Astrocyte (in vitro differentiated cells and primary cell): ENCODE measurements at regions not wholly inside any gene's neighbourhood (a gene's known extent, or its start where the extent isn't known, plus 50 kb on each side); places are given as distances from the start of the nearest gene placed in this dataset.

ENCODE experiments used
- DNase-seq: peaks from one replicate; pipeline ENCODE4 v3.0.0-alpha.2; 2010; ENCODE audit warnings: low read depth
- FAIRE-seq: peaks from 2 replicates; lab custom pipeline; 2011; peaks lifted over from hg19 to GRCh38; lab: Jason Lieb, UNC
- H2AFZ ChIP-seq: 2 replicates; pipeline ENCODE4 v1.6.0; 2012; ENCODE audit warnings: low read depth, low read length, inconsistent platforms
- H3K27ac ChIP-seq: 2 replicates; pipeline ENCODE4 v1.5.1; 2011; ENCODE audit warnings: low read depth, low read length, inconsistent platforms
- H3K27me3 ChIP-seq: 2 replicates; pipeline ENCODE4 v1.6.0; 2011; ENCODE audit warnings: low read length, inconsistent platforms; ENCODE audit not compliant: insufficient read depth
- H3K36me3 ChIP-seq: 2 replicates; pipeline ENCODE4 v1.5.1; 2011; ENCODE audit warnings: low read length, inconsistent platforms; ENCODE audit not compliant: insufficient read depth
- H3K4me1 ChIP-seq: 2 replicates; pipeline ENCODE4 v1.5.1; 2011; ENCODE audit warnings: low read length, inconsistent platforms; ENCODE audit not compliant: insufficient read depth
- H3K4me2 ChIP-seq: 2 replicates; pipeline ENCODE4 v1.6.0; 2012; ENCODE audit warnings: low read length, inconsistent platforms
- H3K4me3 ChIP-seq: 2 replicates; pipeline ENCODE4 v1.5.1; 2011; ENCODE audit warnings: low read depth, mild to moderate bottlenecking, low read length, inconsistent platforms; ENCODE audit not compliant: insufficient read depth
- H3K79me2 ChIP-seq: 2 replicates; pipeline ENCODE4 v1.6.0; 2012; ENCODE audit warnings: mild to moderate bottlenecking, low read length, inconsistent platforms; ENCODE audit not compliant: insufficient read depth
- H3K9ac ChIP-seq: 2 replicates; pipeline ENCODE4 v1.6.0; 2012; ENCODE audit warnings: mild to moderate bottlenecking, low read length, inconsistent platforms
- H3K9me3 ChIP-seq: 2 replicates; pipeline ENCODE4 v1.5.1; 2012; ENCODE audit warnings: low read depth, mild to moderate bottlenecking, low read length, inconsistent platforms; ENCODE audit not compliant: insufficient read depth
- H4K20me1 ChIP-seq: 2 replicates; pipeline ENCODE4 v1.6.0; 2012; ENCODE audit warnings: low read length, inconsistent platforms; ENCODE audit not compliant: insufficient read depth
- H3K27ac Mint-ChIP-seq: one replicate; pipeline ENCODE4 v1.8.0; 2021; ENCODE audit warnings: mild to moderate bottlenecking, mixed read lengths; ENCODE audit not compliant: unreplicated experiment
- H3K27me3 Mint-ChIP-seq: one replicate; pipeline ENCODE4 v1.8.0; 2021; ENCODE audit warnings: low read depth, mixed read lengths; ENCODE audit not compliant: unreplicated experiment
- H3K36me3 Mint-ChIP-seq: one replicate; pipeline ENCODE4 v1.8.0; 2021; ENCODE audit warnings: low read depth, mixed read lengths; ENCODE audit not compliant: unreplicated experiment
- H3K4me1 Mint-ChIP-seq: one replicate; pipeline ENCODE4 v1.8.0; 2021; ENCODE audit warnings: low read depth, mixed read lengths; ENCODE audit not compliant: unreplicated experiment
- H3K4me3 Mint-ChIP-seq: one replicate; pipeline ENCODE4 v1.8.0; 2021; ENCODE audit warnings: mild to moderate bottlenecking, moderate library complexity, mixed read lengths; ENCODE audit not compliant: unreplicated experiment
- H3K9me3 Mint-ChIP-seq: one replicate; pipeline ENCODE4 v1.8.0; 2021; ENCODE audit warnings: mild to moderate bottlenecking, mixed read lengths; ENCODE audit not compliant: unreplicated experiment
- EZH2 ChIP-seq: IDR thresholded peaks from 2 replicates; pipeline ENCODE4 v1.6.1; 2012; ENCODE audit warnings: mild to moderate bottlenecking, low read length, inconsistent platforms; ENCODE audit not compliant: insufficient read depth
- TF ChIP-seq, protein P1 (sequence below): IDR thresholded peaks from 2 replicates; pipeline ENCODE4 v1.5.1; 2011; ENCODE audit warnings: low read depth, mild to moderate bottlenecking, inconsistent platforms, low read length, moderate library complexity; ENCODE audit not compliant: insufficient read depth

DNA sequence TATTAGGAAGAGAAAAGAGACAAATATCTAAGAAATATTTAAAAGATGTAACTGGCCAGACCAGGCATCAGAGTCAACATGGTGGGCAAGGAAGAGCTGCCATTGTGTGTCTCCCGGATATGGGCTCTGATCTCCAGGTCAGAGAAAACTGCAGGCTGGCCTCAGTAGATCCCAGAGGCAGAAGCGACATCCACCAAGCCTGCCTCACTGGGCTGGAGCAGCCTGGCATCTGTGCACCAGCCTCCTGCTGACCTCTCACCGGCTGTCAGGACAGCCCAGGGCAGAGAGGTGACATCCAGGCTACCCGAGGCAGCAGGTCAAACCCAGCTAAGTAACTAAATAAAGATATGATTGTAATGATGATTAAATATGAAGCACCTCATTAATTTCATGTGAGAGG is 162.8 kb upstream of the TNRC6C start:
- DNase-seq = no peak
- Histone ChIP-seq H3K4me1 (peaks cover 3% of the 10 kb centered on the region), H4K20me1 (no peaks in the 10 kb centered on the region), H3K4me3 (no peak overlapping the region), H3K27me3 (peaks cover 21% of the 10 kb centered on the region), H3K36me3 (no peaks in the 10 kb centered on the region), H2AFZ (no peak overlapping the region), H3K9ac (no peak overlapping the region), H3K9me3 (no peaks in the 10 kb centered on the region), H3K4me2 (no peak overlapping the region), H3K79me2 (no peaks in the 10 kb centered on the region), H3K27ac (no peak overlapping the region)
- FAIRE-seq = no peak
- TF ChIP-seq, protein P1, sequence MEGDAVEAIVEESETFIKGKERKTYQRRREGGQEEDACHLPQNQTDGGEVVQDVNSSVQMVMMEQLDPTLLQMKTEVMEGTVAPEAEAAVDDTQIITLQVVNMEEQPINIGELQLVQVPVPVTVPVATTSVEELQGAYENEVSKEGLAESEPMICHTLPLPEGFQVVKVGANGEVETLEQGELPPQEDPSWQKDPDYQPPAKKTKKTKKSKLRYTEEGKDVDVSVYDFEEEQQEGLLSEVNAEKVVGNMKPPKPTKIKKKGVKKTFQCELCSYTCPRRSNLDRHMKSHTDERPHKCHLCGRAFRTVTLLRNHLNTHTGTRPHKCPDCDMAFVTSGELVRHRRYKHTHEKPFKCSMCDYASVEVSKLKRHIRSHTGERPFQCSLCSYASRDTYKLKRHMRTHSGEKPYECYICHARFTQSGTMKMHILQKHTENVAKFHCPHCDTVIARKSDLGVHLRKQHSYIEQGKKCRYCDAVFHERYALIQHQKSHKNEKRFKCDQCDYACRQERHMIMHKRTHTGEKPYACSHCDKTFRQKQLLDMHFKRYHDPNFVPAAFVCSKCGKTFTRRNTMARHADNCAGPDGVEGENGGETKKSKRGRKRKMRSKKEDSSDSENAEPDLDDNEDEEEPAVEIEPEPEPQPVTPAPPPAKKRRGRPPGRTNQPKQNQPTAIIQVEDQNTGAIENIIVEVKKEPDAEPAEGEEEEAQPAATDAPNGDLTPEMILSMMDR = no peak
- no peak for TF ChIP-seq EZH2
- no peak overlapping the region for H3K4me3 Mint-ChIP-seq
- no peaks in the 10 kb centered on the region for H3K9me3 Mint-ChIP-seq
- no peaks in the 10 kb centered on the region for H3K4me1 Mint-ChIP-seq
- no peaks in the 10 kb centered on the region for H3K36me3 Mint-ChIP-seq
- H3K27ac Mint-ChIP-seq = no peak overlapping the region
- H3K27me3 Mint-ChIP-seq = peaks cover 55% of the 10 kb centered on the region

DNA sequence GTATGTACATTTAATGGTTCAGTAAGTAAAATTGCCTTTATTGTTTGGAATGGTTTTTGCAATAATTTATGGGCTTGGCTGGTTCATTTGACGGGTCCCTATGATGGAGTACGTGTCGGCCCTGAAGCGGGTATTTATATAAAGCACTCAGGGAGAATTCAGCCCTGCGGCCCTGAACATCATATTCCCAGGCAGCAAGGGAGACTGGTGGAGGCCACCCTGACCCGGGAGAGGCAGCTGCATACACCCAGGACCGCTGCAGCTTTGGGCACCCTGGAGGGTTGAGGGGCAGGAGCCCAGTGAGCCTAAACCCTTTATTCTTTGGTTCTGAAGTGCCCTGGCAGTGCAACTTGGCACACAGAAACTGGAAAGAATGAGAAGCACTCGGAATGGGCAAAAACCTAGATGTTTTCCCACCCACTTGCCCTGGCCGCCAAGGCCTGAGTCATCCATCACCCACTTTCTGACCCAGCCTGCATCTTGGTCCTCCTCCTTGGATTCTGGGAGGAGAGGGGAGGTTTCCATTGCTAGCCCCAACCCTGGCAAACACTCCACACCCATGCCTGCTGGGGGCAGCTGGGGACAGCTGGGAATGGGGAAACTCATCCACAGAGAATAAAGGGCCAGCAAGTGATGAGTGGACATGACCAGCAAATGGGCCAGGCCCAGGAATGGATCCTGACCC is 162.2 kb upstream of the TNRC6C start:
- peaks cover 61% of the 10 kb centered on the region for H3K27me3 Mint-ChIP-seq

DNA sequence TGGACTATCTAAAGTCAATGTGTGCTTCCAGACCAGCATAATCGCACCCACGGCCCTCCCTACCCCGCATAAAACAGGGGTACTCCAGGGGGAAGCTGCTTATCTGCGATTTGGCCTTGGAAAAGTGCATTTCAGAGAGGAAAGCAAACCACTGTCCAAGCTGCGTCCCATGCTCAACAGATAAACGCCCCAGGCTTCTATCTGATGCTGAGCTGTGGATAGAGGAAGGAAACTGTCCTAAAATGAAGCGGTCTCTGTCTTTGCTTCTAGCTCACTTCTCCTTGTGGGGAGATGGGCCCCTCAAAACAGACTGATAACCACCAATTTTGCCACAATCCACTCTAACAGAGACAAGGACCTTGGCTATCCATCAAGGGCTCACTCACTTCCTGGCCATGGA is 160.5 kb upstream of the TNRC6C start:
- DNase-seq = no peak
- H3K27me3 Mint-ChIP-seq = peaks cover 70% of the 10 kb centered on the region

More for the DNA sequence above, 162.2 kb upstream of the TNRC6C start:
- Mint-ChIP-seq H3K27ac (no peak overlapping the region), H3K36me3 (no peaks in the 10 kb centered on the region), H3K4me3 (no peak overlapping the region), H3K4me1 (no peaks in the 10 kb centered on the region), H3K9me3 (no peaks in the 10 kb centered on the region)
- TF ChIP-seq, protein P1 = no peak
- TF ChIP-seq EZH2 = no peak
- Histone ChIP-seq H3K4me3 (no peak overlapping the region), H3K27ac (no peak overlapping the region), H3K4me2 (no peak overlapping the region), H2AFZ (no peak overlapping the region), H3K79me2 (no peaks in the 10 kb centered on the region), H3K27me3 (peaks cover 23% of the 10 kb centered on the region), H3K36me3 (no peaks in the 10 kb centered on the region), H3K4me1 (peaks cover 3% of the 10 kb centered on the region), H3K9ac (no peak overlapping the region), H4K20me1 (no peaks in the 10 kb centered on the region), H3K9me3 (no peaks in the 10 kb centered on the region)
- peak; percentile 48 for DNase-seq
- FAIRE-seq = no peak

More for the DNA sequence above, 160.5 kb upstream of the TNRC6C start:
- no peak overlapping the region for H3K27ac Mint-ChIP-seq
- H3K27ac ChIP-seq = no peak overlapping the region
- no peaks in the 10 kb centered on the region for H3K9me3 ChIP-seq
- TF ChIP-seq, protein P1 = no peak
- no peak for TF ChIP-seq EZH2
- no peak overlapping the region for H3K4me3 Mint-ChIP-seq
- H3K36me3 Mint-ChIP-seq = no peaks in the 10 kb centered on the region
- H3K4me1 Mint-ChIP-seq = no peaks in the 10 kb centered on the region
- no peak overlapping the region for H2AFZ ChIP-seq
- no peaks in the 10 kb centered on the region for H3K79me2 ChIP-seq
- H3K4me3 ChIP-seq = no peak overlapping the region
- no peaks in the 10 kb centered on the region for H3K9me3 Mint-ChIP-seq
- H4K20me1 ChIP-seq = no peaks in the 10 kb centered on the region
- H3K4me2 ChIP-seq = no peak overlapping the region
- no peak for FAIRE-seq
- peaks cover 1% of the 10 kb centered on the region for H3K4me1 ChIP-seq
- peaks cover 29% of the 10 kb centered on the region for H3K27me3 ChIP-seq
- H3K36me3 ChIP-seq = no peaks in the 10 kb centered on the region
- H3K9ac ChIP-seq = no peak overlapping the region
